ENCODE measurements at regions not wholly inside any gene's neighbourhood (a gene's known extent, or its start where the extent isn't known, plus 50 kb on each side); places are given as distances from the start of the nearest gene placed in this dataset.

GRCh38 chr3:162421721-162422120, 925.1 kb downstream of the OTOL1 start:
- no peaks in the 10 kb centered on the region for H3K79me2 ChIP-seq (ENCODE audit: control insufficient read depth, insufficient read depth, low read length)
- H3K4me2 ChIP-seq (ENCODE audit: extremely low read depth, insufficient read depth, low read length): no peak overlapping the region
- H3K9me3 ChIP-seq (ENCODE audit: control insufficient read depth, insufficient read depth, low read depth, low read length): no peaks in the 10 kb centered on the region
- no peak overlapping the region for H3K27ac ChIP-seq (ENCODE audit: insufficient read depth, low read length)
- H3K4me1 ChIP-seq (ENCODE audit: control insufficient read depth, extremely low read depth, insufficient read depth, low read length): no peaks in the 10 kb centered on the region
- H3K36me3 ChIP-seq (ENCODE audit: control insufficient read depth, insufficient read depth, low read length): no peaks in the 10 kb centered on the region
- no peaks in the 10 kb centered on the region for H3K27me3 ChIP-seq (ENCODE audit: control insufficient read depth, insufficient read depth, low read length)
- no peak for TF ChIP-seq CTCF (conservative IDR thresholded peaks at IDR 0.05 in 1 of 2, IDR thresholded peaks at IDR 0.05 in 1 of 2; ENCODE audit: low read depth in 1 of 2, low read length in 2 of 2)
- TF ChIP-seq EZH2 (IDR thresholded peaks at IDR 0.05; ENCODE audit: low read length, missing control alignments): no peak
- H4K20me1 ChIP-seq (ENCODE audit: control insufficient read depth, extremely low read depth, insufficient read depth, low read length): no peaks in the 10 kb centered on the region
- H2AFZ ChIP-seq (ENCODE audit: low read length): no peak overlapping the region
- H3K4me3 ChIP-seq (replicated peaks in 1 of 4; ENCODE audit: control extremely low read depth in 1 of 4, insufficient read depth in 1 of 4, low read depth in 3 of 4, low read length in 4 of 4): no peak overlapping the region
- no peak for DNase-seq (ENCODE audit: low read depth in 2 of 2)
- H3K9ac ChIP-seq (ENCODE audit: insufficient read depth, low read length): no peak overlapping the region

- H3K4me2 ChIP-seq (ENCODE audit: extremely low read depth, insufficient read depth, low read length): no peak overlapping the region
- no peak overlapping the region for H3K9ac ChIP-seq (ENCODE audit: insufficient read depth, low read length)
- no peaks in the 10 kb centered on the region for H3K4me1 ChIP-seq (ENCODE audit: control insufficient read depth, extremely low read depth, insufficient read depth, low read length)
- no peak overlapping the region for H2AFZ ChIP-seq (ENCODE audit: low read length)
- no peak for DNase-seq (ENCODE audit: low read depth in 2 of 2)
- no peak overlapping the region for H3K27ac ChIP-seq (ENCODE audit: insufficient read depth, low read length)
- H3K4me3 ChIP-seq (replicated peaks in 1 of 4; ENCODE audit: control extremely low read depth in 1 of 4, insufficient read depth in 1 of 4, low read depth in 3 of 4, low read length in 4 of 4): no peak overlapping the region
- no peaks in the 10 kb centered on the region for H4K20me1 ChIP-seq (ENCODE audit: control insufficient read depth, extremely low read depth, insufficient read depth, low read length)
- H3K27me3 ChIP-seq (ENCODE audit: control insufficient read depth, insufficient read depth, low read length): no peaks in the 10 kb centered on the region
- no peaks in the 10 kb centered on the region for H3K9me3 ChIP-seq (ENCODE audit: control insufficient read depth, insufficient read depth, low read depth, low read length)
- no peaks in the 10 kb centered on the region for H3K79me2 ChIP-seq (ENCODE audit: control insufficient read depth, insufficient read depth, low read length)
- TF ChIP-seq CTCF (conservative IDR thresholded peaks at IDR 0.05 in 1 of 2, IDR thresholded peaks at IDR 0.05 in 1 of 2; ENCODE audit: low read depth in 1 of 2, low read length in 2 of 2): no peak
- no peak for TF ChIP-seq EZH2 (IDR thresholded peaks at IDR 0.05; ENCODE audit: low read length, missing control alignments)
- H3K36me3 ChIP-seq (ENCODE audit: control insufficient read depth, insufficient read depth, low read length): no peaks in the 10 kb centered on the region
Measured at GRCh38 chr3:162428192-162428591, 931.6 kb downstream of the OTOL1 start.

GRCh38 chr3:162435750-162436149, 939.1 kb downstream of the OTOL1 start:
- H3K36me3 ChIP-seq (ENCODE audit: control insufficient read depth, insufficient read depth, low read length): no peaks in the 10 kb centered on the region
- H3K9ac ChIP-seq (ENCODE audit: insufficient read depth, low read length): no peak overlapping the region
- no peak overlapping the region for H3K4me3 ChIP-seq (replicated peaks in 1 of 4; ENCODE audit: control extremely low read depth in 1 of 4, insufficient read depth in 1 of 4, low read depth in 3 of 4, low read length in 4 of 4)
- DNase-seq (ENCODE audit: low read depth in 2 of 2): no peak
- no peak overlapping the region for H3K4me2 ChIP-seq (ENCODE audit: extremely low read depth, insufficient read depth, low read length)
- H3K27me3 ChIP-seq (ENCODE audit: control insufficient read depth, insufficient read depth, low read length): no peaks in the 10 kb centered on the region
- no peaks in the 10 kb centered on the region for H3K9me3 ChIP-seq (ENCODE audit: control insufficient read depth, insufficient read depth, low read depth, low read length)
- H4K20me1 ChIP-seq (ENCODE audit: control insufficient read depth, extremely low read depth, insufficient read depth, low read length): no peaks in the 10 kb centered on the region
- no peak overlapping the region for H2AFZ ChIP-seq (ENCODE audit: low read length)
- no peaks in the 10 kb centered on the region for H3K4me1 ChIP-seq (ENCODE audit: control insufficient read depth, extremely low read depth, insufficient read depth, low read length)
- no peak overlapping the region for H3K27ac ChIP-seq (ENCODE audit: insufficient read depth, low read length)
- TF ChIP-seq CTCF (conservative IDR thresholded peaks at IDR 0.05 in 1 of 2, IDR thresholded peaks at IDR 0.05 in 1 of 2; ENCODE audit: low read depth in 1 of 2, low read length in 2 of 2): no peak
- no peak for TF ChIP-seq EZH2 (IDR thresholded peaks at IDR 0.05; ENCODE audit: low read length, missing control alignments)
- H3K79me2 ChIP-seq (ENCODE audit: control insufficient read depth, insufficient read depth, low read length): no peaks in the 10 kb centered on the region
